ENCODE measurements at regions not wholly inside any gene's neighbourhood (a gene's known extent, or its start where the extent isn't known, plus 50 kb on each side); places are given as distances from the start of the nearest gene placed in this dataset.

- peak; percentile 44 for DNase-seq
Observed at GRCh38 chr18:39825485-39826150, 2129.4 kb upstream of the PIK3C3 start.

- DNase-seq = no peak
Observed at GRCh38 chr18:39806525-39806924, 2148.5 kb upstream of the PIK3C3 start.

GRCh38 chr18:39805218-39805617 is 2149.8 kb upstream of the PIK3C3 start:
- DNase-seq = no peak

GRCh38 chr18:39802648-39803229 is 2152.3 kb upstream of the PIK3C3 start:
- DNase-seq = no peak

- no peak for DNase-seq
Observed at GRCh38 chr18:39801848-39802247, 2153.2 kb upstream of the PIK3C3 start.

GRCh38 chr18:39801010-39801409 is 2154.0 kb upstream of the PIK3C3 start:
- no peak for DNase-seq

GRCh38 chr18:39799006-39799405 is 2156.0 kb upstream of the PIK3C3 start:
- peak; percentile 35 for DNase-seq

GRCh38 chr18:39796393-39796792 is 2158.6 kb upstream of the PIK3C3 start:
- no peak for DNase-seq

GRCh38 chr18:39795350-39795749 is 2159.7 kb upstream of the PIK3C3 start:
- no peak for DNase-seq

- DNase-seq = no peak
Observed at GRCh38 chr18:39793609-39794008, 2161.4 kb upstream of the PIK3C3 start.

- no peak for DNase-seq
Observed at GRCh38 chr18:39788383-39788782, 2166.7 kb upstream of the PIK3C3 start.

- no peak for DNase-seq
Observed at GRCh38 chr18:39786477-39786876, 2168.6 kb upstream of the PIK3C3 start.

- no peak for DNase-seq
Observed at GRCh38 chr18:39784541-39784940, 2170.5 kb upstream of the PIK3C3 start.

- no peak for DNase-seq
Observed at GRCh38 chr18:39781565-39781964, 2173.5 kb upstream of the PIK3C3 start.

GRCh38 chr18:39780774-39781173 is 2174.3 kb upstream of the PIK3C3 start:
- DNase-seq = no peak

GRCh38 chr18:39779926-39780325 is 2175.1 kb upstream of the PIK3C3 start:
- DNase-seq = no peak

GRCh38 chr18:39776766-39777165 is 2178.3 kb upstream of the PIK3C3 start:
- DNase-seq = no peak

GRCh38 chr18:39774957-39775598 is 2180.0 kb upstream of the PIK3C3 start:
- no peak for DNase-seq

GRCh38 chr18:39773646-39774045 is 2181.4 kb upstream of the PIK3C3 start:
- DNase-seq = no peak

- DNase-seq = no peak
Observed at GRCh38 chr18:39772155-39772919, 2182.7 kb upstream of the PIK3C3 start.

- no peak for DNase-seq
Observed at GRCh38 chr18:39770399-39770798, 2184.6 kb upstream of the PIK3C3 start.

- DNase-seq = no peak
Observed at GRCh38 chr18:39764873-39765272, 2190.2 kb upstream of the PIK3C3 start.

- no peak for DNase-seq
Observed at GRCh38 chr18:39761273-39761672, 2193.8 kb upstream of the PIK3C3 start.

- DNase-seq = no peak
Observed at GRCh38 chr18:39759926-39760325, 2194.3 kb upstream of the CELF4 start.

Measured in NCI-H1092 treated with DMSO at 0.1 percent for 48 hours (cell line).